Lung (tissue), 11 donors: ENCODE measurements at regions not wholly inside any gene's neighbourhood (a gene's known extent, or its start where the extent isn't known, plus 50 kb on each side); places are given as distances from the start of the nearest gene placed in this dataset.

Experiments used
- ATAC-seq: fragments of 200-7000 bp; cut with Tn5 transposase; one replicate; pipeline ENCODE4 v1.9.1; 2020; ENCODE audit warnings: moderate number of reproducible peaks; ENCODE audit not compliant: insufficient read depth, low FRiP score
- DNase-seq, 3 donors: peaks; one replicate each; pipeline ENCODE4 v3.0.0-alpha.2; 2013 to 2017
- H3K27ac ChIP-seq, 2 donors: one replicate each; pipeline ENCODE4 v1.5.1; 2013; ENCODE audit warnings: mild to moderate bottlenecking in 2 of 2, moderate library complexity in 2 of 2, control low read depth in 1 of 2, inconsistent platforms in 1 of 2, low read depth in 1 of 2, low read length in 1 of 2
- H3K27me3 ChIP-seq, 3 donors: one replicate each; pipeline ENCODE4 v1.5.1; 2013; ENCODE audit warnings: low read length in 2 of 3; ENCODE audit not compliant: control insufficient read depth in 3 of 3, insufficient read depth in 3 of 3
- H3K36me3 ChIP-seq, 4 donors: one replicate each; pipeline ENCODE4 v1.5.1; 2013; ENCODE audit warnings: low read length in 4 of 4, mild to moderate bottlenecking in 1 of 4, moderate library complexity in 1 of 4; ENCODE audit not compliant: control insufficient read depth in 4 of 4, insufficient read depth in 4 of 4
- H3K4me1 ChIP-seq, 5 donors: one replicate each; pipeline ENCODE4 v1.5.1; 2013; ENCODE audit warnings: low read length in 5 of 5, mild to moderate bottlenecking in 2 of 5, moderate library complexity in 1 of 5; ENCODE audit not compliant: control insufficient read depth in 5 of 5, insufficient read depth in 5 of 5
- H3K4me3 ChIP-seq: one replicate; pipeline ENCODE4 v1.5.1; 2013; ENCODE audit warnings: mild to moderate bottlenecking, control low read depth, moderate library complexity
- H3K9ac ChIP-seq, 2 donors: one replicate each; pipeline ENCODE4 v1.5.1; 2013; ENCODE audit warnings: low read length in 2 of 2, control low read depth in 1 of 2; ENCODE audit not compliant: insufficient read depth in 1 of 2
- H3K9me3 ChIP-seq, 4 donors: one replicate each; pipeline ENCODE4 v1.5.1; 2013; ENCODE audit warnings: low read length in 3 of 4, mild to moderate bottlenecking in 1 of 4, moderate library complexity in 1 of 4; ENCODE audit not compliant: control insufficient read depth in 4 of 4, insufficient read depth in 3 of 4
- CTCF ChIP-seq: IDR thresholded peaks from 2 replicates; pipeline ENCODE4 v1.5.1; 2012; ENCODE audit warnings: mild to moderate bottlenecking; ENCODE audit errors: control extremely low read depth, extremely low read depth
- WGBS, 2 donors: extraction: QIAGEN DNeasy Blood & Tissue Kit; methylation state at CpG; one replicate each; pipeline ENCODE4 v1.1.7; 2013; 5-methylcytosine and 5-hydroxymethylcytosine counted together
- donor health status: control.
- donor health status: control.
- donor health status: Bipolar disorder and iron deficiency.
- donor health status: healthy.
- donor health status: DM: yes; HTN: yes; CAD: no.

- no peak overlapping the region for H3K4me3 ChIP-seq
- ATAC-seq (no peak), DNase-seq (no peak)
- WGBS, 2 donors, result 78 to 85% methylated on average over 5 of the region's 5 CpGs
- H3K9ac ChIP-seq, result no peak overlapping the region
- H3K27me3 ChIP-seq, result no peaks in the 10 kb centered on the region
- peaks cover 0 to 8% (median 3%) of the 10 kb centered on the region in 5 donors for H3K4me1 ChIP-seq
- no peaks in the 10 kb centered on the region for H3K9me3 ChIP-seq
- H3K36me3 ChIP-seq, result no peaks in the 10 kb centered on the region
- H3K27ac ChIP-seq, result no peak overlapping the region
- no peak for TF ChIP-seq CTCF
Measured at GRCh38 chr12:3996322-3996721, 123.1 kb upstream of the PARP11 start.

GRCh38 chr12:3995306-3995705 is 122.1 kb upstream of the PARP11 start:
- no peak for TF ChIP-seq CTCF
- peak in 2 of 3 donors; percentile 56 to 68 for DNase-seq
- WGBS, 2 donors, result 83 to 89% methylated on average over 2 of the region's 2 CpGs

GRCh38 chr12:3994500-3994899 is 121.3 kb upstream of the PARP11 start:
- Histone ChIP-seq H3K36me3 (no peaks in the 10 kb centered on the region), H3K27me3 (no peaks in the 10 kb centered on the region), H3K4me1 (peaks cover 0 to 25% (median 3%) of the 10 kb centered on the region in 5 donors), H3K27ac (no peak overlapping the region), H3K9me3 (no peaks in the 10 kb centered on the region), H3K9ac (no peak overlapping the region), H3K4me3 (no peak overlapping the region)
- DNase-seq (no peak), ATAC-seq (no peak)
- WGBS, 2 donors, result 73 to 75% methylated on average over 3 of the region's 3 CpGs
- TF ChIP-seq CTCF, result no peak

More at GRCh38 chr12:3995306-3995705, 122.1 kb upstream of the PARP11 start:
- no peak overlapping the region for H3K27ac ChIP-seq
- H3K27me3 ChIP-seq, result no peaks in the 10 kb centered on the region
- no peak overlapping the region for H3K4me3 ChIP-seq
- H3K36me3 ChIP-seq, result no peaks in the 10 kb centered on the region
- no peak for ATAC-seq
- H3K9me3 ChIP-seq, result no peaks in the 10 kb centered on the region
- H3K4me1 ChIP-seq, result peaks cover 0 to 17% (median 3%) of the 10 kb centered on the region in 5 donors
- H3K9ac ChIP-seq, result no peak overlapping the region

GRCh38 chr12:3992945-3993344 is 119.7 kb upstream of the PARP11 start:
- Histone ChIP-seq H3K4me3 (no peak overlapping the region), H3K27me3 (no peaks in the 10 kb centered on the region), H3K4me1 (peaks cover 0 to 26% (median 0%) of the 10 kb centered on the region in 5 donors), H3K9ac (no peak overlapping the region), H3K36me3 (no peaks in the 10 kb centered on the region), H3K9me3 (peaks cover 0 to 2% (median 0%) of the 10 kb centered on the region in 4 donors), H3K27ac (no peak overlapping the region)
- ATAC-seq, result no peak
- no peak for DNase-seq
- TF ChIP-seq CTCF, result no peak
- WGBS, 2 donors, result 63 to 70% methylated on average over 4 of the region's 4 CpGs
